ENCODE measurements at regions not wholly inside any gene's neighbourhood (a gene's known extent, or its start where the extent isn't known, plus 50 kb on each side); places are given as distances from the start of the nearest gene placed in this dataset.

DNA sequence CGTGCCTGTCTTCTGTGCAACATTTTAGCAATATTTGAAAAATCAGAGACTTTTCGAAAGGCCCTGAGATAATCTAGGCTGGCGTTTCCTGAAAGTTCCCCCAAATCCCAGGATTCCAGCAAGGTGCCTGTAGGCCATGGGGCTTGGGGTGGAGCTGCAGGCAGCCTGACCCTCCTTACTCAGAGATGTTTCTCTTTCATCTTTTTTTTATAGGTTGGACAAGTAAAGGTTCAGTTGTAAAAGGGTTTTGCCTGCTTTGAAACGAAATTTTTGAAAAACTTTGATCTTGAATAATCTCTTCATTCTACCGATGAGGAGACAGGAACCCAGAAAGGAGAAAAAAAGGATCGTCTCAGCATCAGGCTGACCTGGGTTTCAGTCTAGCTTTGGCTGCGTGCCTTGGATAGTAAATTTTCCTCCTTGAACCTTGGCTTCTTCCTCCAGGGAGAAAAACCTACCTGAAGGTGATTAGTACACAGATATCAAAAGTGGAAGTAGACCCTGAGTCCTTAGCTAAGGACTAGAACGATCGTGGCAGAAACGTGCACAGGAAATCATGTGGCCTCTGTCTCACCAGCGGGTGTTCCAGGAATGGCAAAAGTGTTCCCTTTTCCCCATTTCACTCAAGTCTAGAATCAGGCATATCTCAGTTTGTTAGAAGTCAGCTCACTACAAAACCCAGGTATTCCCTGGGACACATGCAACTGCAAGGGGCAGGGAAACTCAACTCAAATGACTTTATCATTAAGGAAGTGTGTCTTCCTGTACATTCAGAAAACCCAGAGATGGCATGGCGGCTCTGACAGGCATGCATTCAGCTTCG, 128.2 kb upstream of the PTPN1 start:
- H3K27me3 ChIP-seq (ENCODE audit: insufficient read depth, low read depth): no peaks in the 10 kb centered on the region
- no peaks in the 10 kb centered on the region for H3K79me2 ChIP-seq (ENCODE audit: low read depth)
- H2AFZ ChIP-seq: no peak overlapping the region
- TF ChIP-seq, protein P1, sequence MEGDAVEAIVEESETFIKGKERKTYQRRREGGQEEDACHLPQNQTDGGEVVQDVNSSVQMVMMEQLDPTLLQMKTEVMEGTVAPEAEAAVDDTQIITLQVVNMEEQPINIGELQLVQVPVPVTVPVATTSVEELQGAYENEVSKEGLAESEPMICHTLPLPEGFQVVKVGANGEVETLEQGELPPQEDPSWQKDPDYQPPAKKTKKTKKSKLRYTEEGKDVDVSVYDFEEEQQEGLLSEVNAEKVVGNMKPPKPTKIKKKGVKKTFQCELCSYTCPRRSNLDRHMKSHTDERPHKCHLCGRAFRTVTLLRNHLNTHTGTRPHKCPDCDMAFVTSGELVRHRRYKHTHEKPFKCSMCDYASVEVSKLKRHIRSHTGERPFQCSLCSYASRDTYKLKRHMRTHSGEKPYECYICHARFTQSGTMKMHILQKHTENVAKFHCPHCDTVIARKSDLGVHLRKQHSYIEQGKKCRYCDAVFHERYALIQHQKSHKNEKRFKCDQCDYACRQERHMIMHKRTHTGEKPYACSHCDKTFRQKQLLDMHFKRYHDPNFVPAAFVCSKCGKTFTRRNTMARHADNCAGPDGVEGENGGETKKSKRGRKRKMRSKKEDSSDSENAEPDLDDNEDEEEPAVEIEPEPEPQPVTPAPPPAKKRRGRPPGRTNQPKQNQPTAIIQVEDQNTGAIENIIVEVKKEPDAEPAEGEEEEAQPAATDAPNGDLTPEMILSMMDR (conservative IDR thresholded peaks at IDR 0.05): no peak
- no peak for TF ChIP-seq EZH2 (IDR thresholded peaks at IDR 0.05; ENCODE audit: low read depth)
- no TSS peak for BruUV-seq (replicated peaks)
- no peaks in the 10 kb centered on the region for H3K36me3 ChIP-seq (ENCODE audit: low read depth)
- DNase-seq: no peak
- POLR2A ChIA-PET (ENCODE audit: unreplicated experiment): no interaction called here
- intact Hi-C loops (cut with micrococcal nuclease; ENCODE audit: unreplicated experiment): no loop called here
- CTCF ChIA-PET: no interaction called here
- peaks cover 31% of the 10 kb centered on the region for H3K4me1 ChIP-seq (replicated peaks; ENCODE audit: insufficient read depth)
- no peaks in the 10 kb centered on the region for H3K9me2 ChIP-seq (ENCODE audit: insufficient read depth)
- H3F3A ChIP-seq (ENCODE audit: insufficient read depth, low read depth): peaks cover 37% of the 10 kb centered on the region
- H3K4me2 ChIP-seq: no peak overlapping the region
- H4K20me1 ChIP-seq (ENCODE audit: insufficient read depth): no peaks in the 10 kb centered on the region
- H3K27ac ChIP-seq: no peak overlapping the region
- no peaks in the 10 kb centered on the region for H3K9me3 ChIP-seq (ENCODE audit: insufficient read depth, low read depth)
- no peak overlapping the region for H3K4me3 ChIP-seq

DNA sequence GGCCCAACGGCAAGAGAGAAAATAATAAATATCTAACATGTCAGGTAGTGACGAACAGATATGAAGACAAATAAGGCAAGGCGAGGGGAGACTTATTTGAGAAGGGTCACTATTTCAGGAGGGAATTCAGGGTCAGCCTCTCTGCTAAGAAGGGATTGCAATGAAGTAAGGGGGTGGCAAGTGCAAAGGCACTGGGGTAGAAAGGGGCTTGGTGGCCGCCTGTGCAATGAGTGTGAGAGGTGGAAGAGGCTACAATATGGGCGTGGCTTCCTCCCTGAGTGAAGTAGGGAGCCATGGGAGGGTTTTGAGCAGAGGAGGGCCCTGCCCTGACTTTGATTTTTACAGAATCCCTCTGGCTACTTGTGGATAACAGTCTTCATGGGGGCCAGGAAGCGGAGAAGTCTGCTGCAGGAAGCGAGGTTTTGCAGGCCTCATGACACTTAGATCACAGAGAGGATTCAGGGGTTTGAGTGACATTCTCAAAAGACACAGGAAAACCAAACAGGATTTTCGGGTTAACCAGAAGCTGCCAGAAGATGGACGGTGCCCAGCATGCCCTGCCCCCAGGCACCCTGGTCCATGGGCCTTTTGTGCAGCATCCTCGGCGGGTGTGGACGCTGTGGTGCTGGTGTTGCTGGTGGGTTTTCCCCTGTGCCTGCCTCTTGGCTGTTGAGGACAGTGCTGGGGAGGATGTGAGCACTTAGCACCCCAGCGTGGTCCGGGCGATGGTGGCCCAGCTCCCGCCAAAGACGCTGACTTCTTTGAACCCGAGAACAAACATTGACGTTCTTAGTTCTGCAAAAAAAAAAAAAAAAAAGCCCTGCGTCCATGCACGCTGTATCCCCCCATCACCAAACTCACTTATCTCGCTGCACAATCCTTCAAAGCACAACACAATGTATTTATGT, 124.2 kb upstream of the PTPN1 start:
- no peak overlapping the region for H2AFZ ChIP-seq
- H3K9me2 ChIP-seq (ENCODE audit: insufficient read depth): no peaks in the 10 kb centered on the region
- no peak for DNase-seq
- H3K27ac ChIP-seq: no peak overlapping the region
- H3K4me1 ChIP-seq (replicated peaks; ENCODE audit: insufficient read depth): peaks cover 19% of the 10 kb centered on the region
- POLR2A ChIA-PET (ENCODE audit: unreplicated experiment): no interaction called here
- H4K20me1 ChIP-seq (ENCODE audit: insufficient read depth): no peaks in the 10 kb centered on the region
- intact Hi-C loops (cut with micrococcal nuclease; ENCODE audit: unreplicated experiment): no loop called here
- no peaks in the 10 kb centered on the region for H3K27me3 ChIP-seq (ENCODE audit: insufficient read depth, low read depth)
- BruUV-seq (replicated peaks): no TSS peak
- no peaks in the 10 kb centered on the region for H3K9me3 ChIP-seq (ENCODE audit: insufficient read depth, low read depth)
- CTCF ChIA-PET: interaction anchor here (0.6 to 0.7 kb wide), 2 partner anchors 66 to 81 kb away, joined by 4 to 7 read pairs; no protein-coding TSS in a partner anchor
- no peak overlapping the region for H3K4me2 ChIP-seq
- TF ChIP-seq, protein P1 (conservative IDR thresholded peaks at IDR 0.05): no peak
- TF ChIP-seq EZH2 (IDR thresholded peaks at IDR 0.05; ENCODE audit: low read depth): no peak
- no peak overlapping the region for H3K4me3 ChIP-seq
- no peaks in the 10 kb centered on the region for H3K79me2 ChIP-seq (ENCODE audit: low read depth)
- no peaks in the 10 kb centered on the region for H3F3A ChIP-seq (ENCODE audit: insufficient read depth, low read depth)
- H3K36me3 ChIP-seq (ENCODE audit: low read depth): no peaks in the 10 kb centered on the region

DNA sequence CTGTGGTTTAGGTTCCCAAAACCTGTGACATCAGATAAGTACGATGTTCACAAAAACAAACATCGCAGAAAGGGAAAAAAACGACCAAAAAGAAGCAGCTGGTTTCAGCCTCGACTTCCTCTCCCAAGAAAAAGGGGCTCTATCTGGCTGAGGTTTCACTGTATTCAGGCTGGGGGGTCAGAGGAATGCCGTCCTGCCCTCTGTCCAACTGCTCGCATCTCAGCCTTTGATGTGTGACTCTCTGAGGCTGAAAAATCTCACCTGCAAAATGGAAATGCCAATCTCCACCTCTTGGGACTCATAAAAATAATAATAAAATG, 123.6 kb upstream of the PTPN1 start:
- Histone ChIP-seq H3K36me3 (ENCODE audit: low read depth) (no peaks in the 10 kb centered on the region), H3K4me2 (no peak overlapping the region), H4K20me1 (ENCODE audit: insufficient read depth) (no peaks in the 10 kb centered on the region), H2AFZ (no peak overlapping the region), H3K27ac (no peak overlapping the region), H3K4me3 (no peak overlapping the region), H3K27me3 (ENCODE audit: insufficient read depth, low read depth) (no peaks in the 10 kb centered on the region), H3K4me1 (replicated peaks; ENCODE audit: insufficient read depth) (peaks cover 17% of the 10 kb centered on the region), H3F3A (ENCODE audit: insufficient read depth, low read depth) (no peaks in the 10 kb centered on the region), H3K9me3 (ENCODE audit: insufficient read depth, low read depth) (no peaks in the 10 kb centered on the region), H3K79me2 (ENCODE audit: low read depth) (no peaks in the 10 kb centered on the region), H3K9me2 (ENCODE audit: insufficient read depth) (no peaks in the 10 kb centered on the region)
- TF ChIP-seq, protein P1 (conservative IDR thresholded peaks at IDR 0.05): no peak
- TF ChIP-seq EZH2 (IDR thresholded peaks at IDR 0.05; ENCODE audit: low read depth): no peak
- no TSS peak for BruUV-seq (replicated peaks)
- intact Hi-C loops (cut with micrococcal nuclease; ENCODE audit: unreplicated experiment): no loop called here
- POLR2A ChIA-PET (ENCODE audit: unreplicated experiment): no interaction called here
- CTCF ChIA-PET: no interaction called here
- DNase-seq: no peak

Measured in PC-9 (cell line).